ENCODE measurements at regions not wholly inside any gene's neighbourhood (a gene's known extent, or its start where the extent isn't known, plus 50 kb on each side); places are given as distances from the start of the nearest gene placed in this dataset.

DNA sequence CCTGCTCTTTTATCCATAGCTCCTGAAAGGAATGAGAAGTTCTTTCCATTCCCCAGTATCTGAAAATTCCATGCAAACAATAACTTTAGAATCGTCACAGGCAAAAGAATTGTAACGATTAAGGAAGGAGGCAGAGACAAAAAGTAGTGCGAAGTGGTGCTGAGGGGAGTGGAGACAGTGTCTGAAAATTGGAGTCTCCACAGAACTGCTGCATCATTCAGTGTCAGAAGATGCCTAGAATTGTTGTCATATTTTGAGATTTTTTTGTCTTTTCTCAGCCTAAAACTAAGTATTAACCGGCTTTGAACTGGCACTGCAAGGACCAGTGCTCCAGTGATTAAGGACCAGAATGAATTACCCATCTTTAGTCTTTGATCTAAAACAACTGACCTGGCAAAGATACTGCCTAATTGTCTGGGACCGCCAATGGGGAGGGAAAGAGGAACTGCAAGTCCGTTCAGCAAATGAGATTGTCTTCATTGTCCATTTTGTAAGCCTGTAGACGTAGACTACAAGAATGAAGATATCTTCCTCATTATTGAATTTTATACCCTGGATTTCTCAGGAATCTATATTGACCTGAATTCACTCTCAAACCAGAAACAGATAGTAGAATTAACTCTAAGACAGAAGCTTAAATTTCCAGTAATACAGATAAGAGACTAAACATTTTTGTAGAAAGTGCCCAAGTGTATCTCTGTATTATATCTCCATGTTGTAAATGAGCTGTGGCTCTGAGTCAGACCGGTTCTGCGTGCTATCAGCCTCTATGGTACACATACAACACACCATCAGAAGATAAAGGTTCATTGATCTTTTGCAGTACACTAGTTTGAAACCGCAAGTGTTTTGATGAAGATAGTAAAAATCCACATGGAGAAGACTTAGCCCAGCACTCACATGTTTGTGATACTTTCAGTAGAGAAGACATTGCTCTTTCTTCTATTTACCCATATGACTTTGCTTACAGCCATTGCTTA lies 293.2 kb downstream of the EFNB2 start:
- DNase-seq, result no peak

GRCh38 chr13:106238690-106239089 lies 296.8 kb downstream of the EFNB2 start:
- DNase-seq, result no peak

GRCh38 chr13:106234636-106235035 lies 300.8 kb downstream of the EFNB2 start:
- no peak for DNase-seq

DNA sequence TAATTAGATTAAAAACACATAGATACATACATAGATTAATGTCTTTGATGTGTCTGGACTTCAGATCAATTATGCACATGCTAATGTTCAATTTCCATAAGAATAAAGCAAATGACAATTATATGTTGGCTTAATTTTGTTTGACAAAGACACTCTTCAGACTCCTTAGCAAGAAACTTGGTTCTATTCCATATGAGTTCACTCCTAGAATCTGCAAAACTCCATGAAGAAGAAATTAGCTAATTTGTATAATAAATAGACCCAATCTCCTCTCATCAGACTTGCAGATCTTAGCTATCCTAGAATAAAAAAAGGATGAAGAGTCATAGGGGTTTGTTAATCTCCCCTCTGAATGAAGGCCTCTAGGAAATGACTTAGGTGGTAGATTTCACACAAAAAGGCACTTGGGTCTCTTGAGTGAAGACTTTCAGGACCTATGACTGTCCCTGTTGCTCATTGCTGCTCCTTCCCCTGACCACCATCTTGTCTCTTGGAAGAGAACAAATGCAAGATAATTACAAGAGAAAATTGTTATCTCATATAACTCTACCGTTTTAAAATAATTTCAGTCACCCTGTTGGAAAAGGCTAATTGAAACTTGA lies 302.2 kb downstream of the EFNB2 start:
- no peak for DNase-seq

DNA sequence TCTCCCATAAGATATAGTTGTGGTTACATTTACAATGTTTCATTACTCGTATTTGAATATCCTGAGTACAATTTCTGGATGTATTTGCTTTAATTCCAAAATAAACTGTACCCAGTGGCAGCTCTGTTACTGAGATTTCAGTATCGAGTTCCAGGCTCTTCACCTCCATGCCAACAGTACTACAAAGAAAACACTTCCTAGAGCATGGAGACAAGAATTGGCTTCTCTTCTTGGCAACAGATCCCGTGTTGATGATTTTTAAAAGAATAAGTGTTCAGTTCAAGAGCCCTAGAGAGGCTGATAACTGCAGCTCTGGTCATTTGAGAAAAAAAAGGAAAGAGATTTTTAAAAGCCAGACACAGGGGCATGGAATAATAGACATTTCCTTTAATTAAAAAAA lies 302.8 kb downstream of the EFNB2 start:
- DNase-seq, result peak in 1 of 2 donors; percentile 28

GRCh38 chr13:106230450-106230849 lies 305.0 kb downstream of the EFNB2 start:
- no peak for DNase-seq

DNA sequence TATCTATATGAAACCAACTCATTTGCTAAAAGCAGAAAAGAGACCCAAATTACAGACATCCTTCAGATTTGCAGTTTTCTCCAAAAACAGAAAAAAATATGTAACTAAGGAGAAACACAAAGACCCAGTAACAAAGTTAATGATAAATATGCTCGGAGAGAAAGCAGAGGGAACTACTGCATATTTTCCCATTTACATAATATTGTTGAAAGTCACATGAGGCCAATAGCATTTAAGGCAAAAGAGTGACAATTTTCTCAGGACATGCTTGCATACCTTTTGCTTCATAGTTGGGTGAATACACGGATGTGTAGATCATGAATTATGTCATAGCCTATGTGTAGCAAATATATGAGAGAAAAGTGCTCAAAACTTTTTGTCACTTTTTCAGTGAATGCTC lies 310.3 kb downstream of the EFNB2 start:
- no peak for DNase-seq

GRCh38 chr13:106220211-106220610 lies 315.3 kb downstream of the EFNB2 start:
- DNase-seq, result no peak

DNA sequence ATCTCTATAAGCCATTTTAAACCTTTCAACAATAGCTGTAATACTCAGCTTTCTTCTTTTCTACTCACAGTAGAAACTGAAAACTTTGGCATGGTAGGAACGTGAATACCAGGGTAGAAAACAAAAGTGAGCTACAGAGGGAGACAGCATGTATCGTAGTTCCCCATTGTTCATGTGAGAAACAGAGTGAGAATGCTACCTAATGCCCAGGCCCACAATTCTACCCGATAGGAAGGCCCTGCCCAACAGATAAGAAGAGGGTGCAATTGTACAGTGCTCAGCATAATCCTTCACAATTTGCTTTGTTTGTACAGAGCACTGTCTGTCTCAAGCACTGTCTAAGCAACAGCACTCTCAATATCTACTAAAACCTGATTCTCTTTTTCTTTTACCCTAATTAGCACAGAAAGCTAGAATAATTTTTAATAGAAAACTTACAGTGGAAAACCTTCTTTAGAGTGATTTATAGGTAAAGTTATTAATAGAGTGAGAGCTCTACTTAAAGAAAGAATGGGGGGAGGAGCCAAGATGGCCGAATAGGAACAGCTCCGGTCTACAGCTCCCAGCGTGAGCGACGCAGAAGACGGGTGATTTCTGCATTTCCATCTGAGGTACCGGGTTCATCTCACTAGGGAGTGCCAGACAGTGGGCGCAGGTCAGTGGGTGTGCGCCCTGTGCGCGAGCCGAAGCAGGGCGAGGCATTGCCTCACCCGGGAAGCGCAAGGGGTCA lies 322.3 kb downstream of the EFNB2 start:
- DNase-seq, result no peak

DNA sequence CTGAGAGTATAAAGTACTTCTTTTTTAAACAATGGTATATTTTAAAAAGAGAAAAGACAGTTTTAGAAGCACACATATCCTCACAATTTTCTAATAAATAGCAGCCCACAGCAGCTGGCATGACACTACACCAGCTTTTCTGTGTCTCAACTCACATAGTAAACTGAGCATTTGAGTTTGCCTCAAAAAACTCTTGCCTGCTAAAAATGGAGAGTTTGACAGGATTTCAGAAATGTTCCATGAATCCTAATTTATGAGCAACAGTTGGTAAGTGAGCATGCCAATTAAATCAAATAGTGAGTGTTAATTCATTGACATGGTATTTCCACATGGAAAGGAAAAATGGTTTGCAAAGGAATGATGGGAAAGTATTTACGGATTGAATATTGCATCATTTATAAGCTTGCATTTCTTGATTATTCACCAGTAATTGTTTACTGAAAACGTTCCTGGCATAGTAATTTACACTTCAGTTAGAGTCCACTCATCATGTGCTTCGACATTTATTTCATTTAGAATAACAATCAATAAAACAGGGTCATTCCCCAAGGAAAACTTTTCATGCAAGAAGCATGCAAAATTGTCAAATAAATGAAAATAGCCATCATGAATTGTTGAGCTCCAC lies 323.0 kb downstream of the EFNB2 start:
- peak; percentile 51 to 55 for DNase-seq

- DNase-seq, result no peak
These were observed 325.1 kb downstream of the EFNB2 start for GRCh38 chr13:106210324-106210723.

GRCh38 chr13:106205871-106206270 lies 329.6 kb downstream of the EFNB2 start:
- DNase-seq, result no peak

DNA sequence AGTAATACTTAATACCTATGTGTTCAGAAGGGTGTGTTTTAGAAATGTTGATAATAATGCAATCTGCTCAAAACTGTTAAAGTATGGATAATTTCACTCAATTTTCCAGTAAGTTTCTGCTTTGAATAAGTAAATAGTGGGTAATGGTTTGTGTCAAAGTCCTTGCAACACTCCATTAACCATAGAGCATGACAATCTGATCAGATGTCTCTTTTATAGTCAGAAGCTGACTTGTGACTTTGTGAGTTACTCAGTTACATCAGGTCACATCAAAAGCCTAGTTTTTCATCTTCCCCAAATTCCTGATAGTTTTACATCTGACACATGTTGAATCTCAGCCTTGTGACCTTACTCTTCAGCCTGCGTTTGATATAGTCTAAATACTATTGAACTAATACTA lies 338.0 kb downstream of the EFNB2 start:
- DNase-seq, result no peak

DNA sequence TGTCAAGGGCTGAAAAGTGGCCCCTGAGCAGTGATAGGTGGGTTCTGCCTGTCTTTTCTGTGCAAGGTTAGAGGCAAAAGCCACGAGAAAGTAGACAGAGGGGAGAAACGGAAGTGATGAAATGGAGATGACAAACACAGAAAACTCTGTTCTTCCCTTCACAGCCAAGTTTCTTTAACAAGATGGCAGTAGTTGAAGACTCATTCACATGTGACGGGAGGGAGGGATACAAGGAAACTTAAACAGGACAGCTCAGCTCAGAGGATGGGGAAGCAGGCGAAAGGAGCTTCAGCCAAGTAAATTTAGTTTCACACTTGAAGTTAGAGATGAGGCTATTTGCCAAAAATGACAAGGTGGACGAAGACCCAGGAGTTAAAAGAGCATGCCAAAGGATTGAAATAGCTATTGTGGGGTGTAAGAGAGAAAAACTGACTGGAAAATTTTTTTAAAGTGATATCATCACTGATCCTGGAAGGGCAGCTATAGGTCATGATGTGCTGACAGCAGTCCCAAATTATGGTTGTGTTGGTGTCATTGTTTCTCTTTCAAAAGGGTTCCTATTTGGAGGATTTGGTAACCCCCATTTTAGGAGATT lies 347.9 kb downstream of the EFNB2 start:
- DNase-seq, result no peak

DNA sequence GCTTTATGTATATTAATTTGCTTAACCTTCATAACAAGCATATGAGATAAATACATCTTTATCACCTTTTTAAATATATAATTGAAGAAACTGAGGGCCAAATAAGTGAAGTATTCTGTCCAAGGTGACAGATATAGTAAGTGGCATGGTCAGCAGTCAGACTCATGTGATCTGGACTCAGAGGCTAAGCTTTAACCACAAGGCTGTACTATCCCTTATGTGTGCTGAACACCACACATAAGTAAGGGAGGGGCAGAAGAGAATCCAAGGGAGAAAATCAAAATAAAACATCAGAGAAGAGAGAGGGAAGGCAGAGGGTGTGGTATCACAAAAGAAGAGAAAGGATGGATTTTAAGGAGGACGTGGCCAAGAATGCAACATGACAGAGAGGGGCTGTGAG lies 348.4 kb downstream of the EFNB2 start:
- DNase-seq, result no peak

DNA sequence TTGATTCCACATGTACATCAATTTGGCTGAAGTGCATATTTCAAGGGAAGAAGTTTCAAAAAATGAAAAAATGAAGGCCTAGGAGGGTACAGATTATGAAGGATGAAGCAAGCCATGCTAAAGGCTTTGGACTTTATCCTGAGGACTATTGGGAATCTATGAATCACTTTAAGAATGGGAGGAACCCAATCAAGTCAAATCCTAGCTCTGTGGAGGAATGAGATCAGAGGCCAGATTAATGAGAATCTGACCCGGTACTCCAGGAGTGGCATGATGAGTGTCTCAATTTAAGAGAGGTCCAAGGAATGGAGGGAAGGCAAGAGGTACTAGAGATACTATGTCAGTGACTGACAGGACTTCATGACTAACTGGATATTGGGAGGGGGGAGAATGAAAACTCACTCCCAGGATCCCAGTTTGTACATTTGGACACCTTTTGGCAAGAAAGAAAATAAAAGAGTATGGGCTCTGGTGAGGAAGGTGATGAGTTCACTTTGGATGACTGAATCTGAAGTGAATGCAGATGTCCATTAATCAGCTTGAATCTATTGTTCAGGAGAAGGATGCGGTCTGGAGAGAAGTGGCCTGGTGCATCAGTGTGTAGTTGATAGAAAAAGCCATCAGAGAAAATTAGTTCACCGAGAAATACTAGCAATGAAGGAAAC lies 349.0 kb downstream of the EFNB2 start:
- DNase-seq, result no peak

GRCh38 chr13:106184790-106185189 lies 350.7 kb downstream of the EFNB2 start:
- DNase-seq, result no peak

GRCh38 chr13:106183410-106184065 lies 351.9 kb downstream of the EFNB2 start:
- no peak for DNase-seq

- no peak for DNase-seq
These were observed 353.1 kb downstream of the EFNB2 start for GRCh38 chr13:106182404-106182803.

DNA sequence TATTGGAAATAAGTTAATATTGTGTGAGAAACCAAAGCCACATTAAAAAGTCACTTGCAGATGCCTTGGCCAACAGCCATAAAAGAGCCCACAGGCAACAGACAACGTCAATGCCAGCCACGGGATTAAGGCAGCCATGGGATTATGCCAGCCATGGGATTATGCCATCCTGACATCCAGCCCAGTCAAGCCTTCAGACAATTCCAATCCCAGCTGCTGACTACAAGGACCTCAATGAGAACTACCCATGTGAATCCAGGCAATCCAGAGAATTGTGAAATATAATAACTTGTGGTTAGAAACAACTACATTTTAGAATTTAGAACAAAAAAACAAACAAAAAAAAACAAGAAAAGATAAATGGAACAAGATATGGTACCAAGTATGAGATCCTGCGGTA lies 356.6 kb downstream of the EFNB2 start:
- DNase-seq, result no peak

DNA sequence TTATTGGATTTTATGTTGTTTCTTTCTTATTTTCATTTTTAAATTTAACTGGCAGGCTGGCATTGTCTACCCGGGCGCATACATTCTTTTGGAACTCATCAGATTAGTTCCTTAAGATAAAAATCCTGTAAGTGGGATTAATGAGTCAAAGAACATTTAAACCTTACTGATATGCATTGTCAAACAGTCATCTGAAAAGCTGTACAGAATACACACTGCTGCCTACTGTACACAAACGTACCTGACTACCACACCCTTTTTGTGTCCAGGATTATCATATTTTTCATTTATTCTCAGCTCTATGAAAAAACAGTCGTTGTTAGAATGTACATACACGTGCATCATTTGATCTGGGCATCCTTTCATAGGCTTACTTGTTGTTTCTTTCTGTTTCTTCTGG lies 358.3 kb downstream of the EFNB2 start:
- no peak for DNase-seq

All from right lung (tissue), 2 donors.